IgD-negative memory B cell (primary cell): ENCODE measurements at regions not wholly inside any gene's neighbourhood (a gene's known extent, or its start where the extent isn't known, plus 50 kb on each side); places are given as distances from the start of the nearest gene placed in this dataset.

Experiments used
- H3K27ac Mint-ChIP-seq, 3 donors: one replicate each; pipeline ENCODE4 v1.8.0; 2020 to 2022; ENCODE audit warnings: mild to moderate bottlenecking in 3 of 3, mixed read lengths in 3 of 3, moderate library complexity in 1 of 3
- H3K27me3 Mint-ChIP-seq: one replicate; pipeline ENCODE4 v1.8.0; 2021; ENCODE audit warnings: mixed read lengths
- H3K36me3 Mint-ChIP-seq: one replicate; pipeline ENCODE4 v1.8.0; 2020; ENCODE audit warnings: mild to moderate bottlenecking, mixed read lengths
- H3K4me1 Mint-ChIP-seq, 3 donors: one replicate each; pipeline ENCODE4 v1.8.0; 2020 to 2022; ENCODE audit warnings: mixed read lengths in 3 of 3, mild to moderate bottlenecking in 1 of 3
- H3K4me3 Mint-ChIP-seq, 4 donors: one replicate each; pipeline ENCODE4 v1.8.0; 2020 to 2022; ENCODE audit warnings: mild to moderate bottlenecking in 4 of 4, mixed read lengths in 4 of 4, moderate library complexity in 3 of 4
- H3K9me3 Mint-ChIP-seq, 3 donors: one replicate each; pipeline ENCODE4 v1.8.0; 2020 to 2021; ENCODE audit warnings: mixed read lengths in 3 of 3, mild to moderate bottlenecking in 1 of 3

GRCh38 chr6:74100719-74101287, 404.8 kb downstream of the CD109 start:
- H3K4me3 Mint-ChIP-seq: no peak overlapping the region

DNA sequence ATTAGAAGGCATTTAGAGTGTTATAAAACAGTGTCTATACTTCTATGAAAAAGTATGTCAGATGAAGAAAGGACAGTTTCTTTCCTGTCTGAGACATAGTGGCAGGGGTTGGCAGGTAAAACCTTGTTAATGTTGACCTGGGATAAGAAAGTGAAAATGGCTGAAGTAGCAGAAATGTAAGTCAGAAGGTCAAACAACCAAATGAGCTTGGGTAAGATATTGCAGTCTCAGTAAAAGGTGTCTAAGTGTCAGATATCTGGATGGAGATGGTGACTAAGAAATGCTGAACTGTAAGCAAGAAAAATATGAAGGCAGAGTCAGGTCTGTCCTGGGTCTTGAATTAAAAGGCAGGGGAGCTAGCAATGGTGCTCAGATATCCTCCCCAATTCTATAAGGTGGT, 400.3 kb downstream of the CD109 start:
- Mint-ChIP-seq H3K4me3 (no peak overlapping the region), H3K9me3 (peaks cover 0 to 5% (median 2%) of the 10 kb centered on the region in 3 donors), H3K4me1 (no peaks in the 10 kb centered on the region), H3K27me3 (no peaks in the 10 kb centered on the region), H3K27ac (no peak overlapping the region), H3K36me3 (no peaks in the 10 kb centered on the region)

More at GRCh38 chr6:74100719-74101287, 404.8 kb downstream of the CD109 start:
- peaks cover 0 to 10% (median 2%) of the 10 kb centered on the region in 3 donors for H3K9me3 Mint-ChIP-seq
- H3K27ac Mint-ChIP-seq: no peak overlapping the region
- no peaks in the 10 kb centered on the region for H3K27me3 Mint-ChIP-seq
- H3K36me3 Mint-ChIP-seq: no peaks in the 10 kb centered on the region
- H3K4me1 Mint-ChIP-seq: no peaks in the 10 kb centered on the region

- Mint-ChIP-seq H3K27me3 (no peaks in the 10 kb centered on the region), H3K9me3 (peaks cover 0 to 8% (median 0%) of the 10 kb centered on the region in 3 donors), H3K4me1 (no peaks in the 10 kb centered on the region), H3K36me3 (no peaks in the 10 kb centered on the region), H3K4me3 (no peak overlapping the region), H3K27ac (no peak overlapping the region)
Observed at GRCh38 chr6:74093361-74093760, 397.4 kb downstream of the CD109 start.

DNA sequence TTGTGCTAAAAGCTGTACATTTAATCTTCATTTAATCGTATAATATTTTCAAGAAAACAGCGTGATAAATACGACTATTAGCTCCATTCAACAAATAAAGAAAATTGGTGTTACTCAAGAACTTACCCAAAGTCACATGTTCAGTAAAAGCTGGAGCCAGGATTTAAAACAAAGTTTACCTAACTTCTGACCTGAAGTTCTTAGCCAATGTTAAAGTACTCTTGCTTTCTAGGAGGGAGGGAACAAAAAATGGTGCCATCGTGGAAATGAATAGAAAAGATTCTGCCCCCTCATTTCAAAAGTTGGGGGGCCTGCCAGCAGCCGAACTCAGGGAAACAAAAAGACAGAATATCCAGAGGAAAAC, 395.8 kb downstream of the CD109 start:
- no peaks in the 10 kb centered on the region for H3K27me3 Mint-ChIP-seq
- no peak overlapping the region for H3K4me3 Mint-ChIP-seq
- no peak overlapping the region for H3K27ac Mint-ChIP-seq
- H3K36me3 Mint-ChIP-seq: no peaks in the 10 kb centered on the region
- peaks cover 0 to 8% (median 0%) of the 10 kb centered on the region in 3 donors for H3K9me3 Mint-ChIP-seq
- H3K4me1 Mint-ChIP-seq: no peaks in the 10 kb centered on the region

- H3K27me3 Mint-ChIP-seq: no peaks in the 10 kb centered on the region
- H3K4me3 Mint-ChIP-seq: no peak overlapping the region
- H3K9me3 Mint-ChIP-seq: peaks cover 0 to 8% (median 0%) of the 10 kb centered on the region in 3 donors
- H3K36me3 Mint-ChIP-seq: no peaks in the 10 kb centered on the region
- H3K4me1 Mint-ChIP-seq: no peaks in the 10 kb centered on the region
- H3K27ac Mint-ChIP-seq: no peak overlapping the region
Observed at GRCh38 chr6:74091136-74091793, 395.3 kb downstream of the CD109 start.

DNA sequence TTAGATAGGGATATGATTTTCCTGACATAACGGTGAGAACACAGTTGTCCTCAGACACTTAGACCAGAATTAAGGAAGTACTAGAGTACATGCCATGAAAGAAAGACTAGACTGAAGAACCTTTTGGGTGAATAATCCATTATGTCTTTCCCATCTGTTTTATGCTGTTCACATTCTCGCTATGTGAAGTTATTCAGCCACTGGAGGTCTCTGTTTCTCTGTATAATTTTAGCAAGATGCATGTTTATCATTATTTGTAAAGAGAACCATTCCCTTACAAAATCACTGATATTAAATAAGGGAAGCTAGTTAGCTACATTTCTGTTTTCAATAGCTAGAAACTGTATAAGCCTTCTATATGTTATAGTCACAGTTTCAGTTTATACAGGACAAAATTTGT, 391.9 kb downstream of the CD109 start:
- Mint-ChIP-seq H3K4me3 (no peak overlapping the region), H3K36me3 (no peaks in the 10 kb centered on the region), H3K27me3 (no peaks in the 10 kb centered on the region), H3K4me1 (no peaks in the 10 kb centered on the region), H3K9me3 (peaks cover 0 to 3% (median 1%) of the 10 kb centered on the region in 3 donors), H3K27ac (no peak overlapping the region)

DNA sequence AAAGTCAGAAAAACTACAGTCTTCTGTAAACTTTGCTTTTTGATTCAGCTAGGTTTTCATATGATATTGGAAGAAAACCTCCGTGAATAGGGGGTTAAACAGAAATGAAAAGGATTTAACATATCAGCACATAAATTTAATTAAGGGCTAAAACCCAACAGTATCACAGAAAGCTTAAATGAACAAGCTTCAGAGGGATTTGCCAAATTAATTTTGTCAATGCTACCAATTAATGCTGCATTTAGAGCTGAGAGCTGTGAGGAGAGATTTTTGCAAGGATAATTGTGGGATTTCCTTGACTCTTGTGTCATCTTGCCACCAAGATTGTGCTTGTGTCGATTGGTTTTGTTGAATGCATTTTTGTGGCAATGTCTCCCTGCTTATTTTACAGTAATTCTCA, 379.9 kb downstream of the CD109 start:
- H3K27me3 Mint-ChIP-seq: no peaks in the 10 kb centered on the region
- peaks cover 2 to 5% (median 2%) of the 10 kb centered on the region in 3 donors for H3K9me3 Mint-ChIP-seq

DNA sequence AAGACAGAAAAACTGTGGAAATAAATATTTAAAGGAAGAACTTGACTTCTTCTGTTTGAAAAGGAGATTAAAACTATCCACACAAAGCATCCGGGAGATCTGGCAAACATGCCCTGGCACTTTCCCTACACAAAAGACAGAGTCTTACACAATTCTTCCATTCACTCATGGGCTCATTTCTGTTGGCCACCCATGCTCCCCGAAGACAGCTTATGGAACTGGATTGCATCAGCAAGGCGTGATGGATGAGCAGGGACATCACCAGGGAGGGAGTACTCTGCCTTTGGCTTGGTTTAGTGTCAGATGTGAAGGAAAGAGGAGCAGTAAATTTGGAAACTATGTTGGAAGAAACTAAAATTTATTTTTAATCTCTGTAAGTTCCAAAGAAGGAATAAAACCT, 379.3 kb downstream of the CD109 start:
- Mint-ChIP-seq H3K27me3 (no peaks in the 10 kb centered on the region), H3K27ac (no peak overlapping the region), H3K4me1 (no peaks in the 10 kb centered on the region), H3K4me3 (no peak overlapping the region), H3K36me3 (no peaks in the 10 kb centered on the region), H3K9me3 (peaks cover 0 to 5% (median 2%) of the 10 kb centered on the region in 3 donors)

More for the DNA sequence above, 379.9 kb downstream of the CD109 start:
- H3K4me3 Mint-ChIP-seq: no peak overlapping the region
- H3K4me1 Mint-ChIP-seq: no peaks in the 10 kb centered on the region
- no peak overlapping the region for H3K27ac Mint-ChIP-seq
- no peaks in the 10 kb centered on the region for H3K36me3 Mint-ChIP-seq

GRCh38 chr6:74074645-74075044, 378.6 kb downstream of the CD109 start:
- H3K4me3 Mint-ChIP-seq: no peak overlapping the region

DNA sequence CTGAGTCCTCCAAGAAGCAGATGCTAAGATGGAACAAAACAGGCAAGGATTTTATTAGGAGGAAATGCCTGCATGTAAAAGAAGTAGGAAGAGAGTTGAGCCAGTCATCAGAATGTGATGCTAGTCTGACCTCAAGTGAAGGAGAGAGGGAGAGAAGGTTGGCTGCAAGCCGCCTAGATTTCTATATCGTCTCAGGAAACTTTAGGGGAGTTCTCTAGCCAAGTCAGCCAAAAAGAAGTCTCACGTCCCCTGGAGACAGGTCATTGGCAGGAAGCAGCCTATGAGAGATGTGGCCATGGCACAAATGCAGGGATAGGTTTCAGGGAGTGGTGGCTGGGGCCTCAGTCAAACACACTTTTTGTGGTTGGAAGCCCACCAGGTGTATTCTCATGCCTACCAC, 378.0 kb downstream of the CD109 start:
- no peaks in the 10 kb centered on the region for H3K27me3 Mint-ChIP-seq
- H3K4me3 Mint-ChIP-seq: no peak overlapping the region
- H3K4me1 Mint-ChIP-seq: no peaks in the 10 kb centered on the region
- H3K27ac Mint-ChIP-seq: no peak overlapping the region
- peaks cover 0 to 5% (median 2%) of the 10 kb centered on the region in 3 donors for H3K9me3 Mint-ChIP-seq
- H3K36me3 Mint-ChIP-seq: no peaks in the 10 kb centered on the region

More at GRCh38 chr6:74074645-74075044, 378.6 kb downstream of the CD109 start:
- no peaks in the 10 kb centered on the region for H3K27me3 Mint-ChIP-seq
- H3K9me3 Mint-ChIP-seq: peaks cover 0 to 5% (median 2%) of the 10 kb centered on the region in 3 donors
- no peaks in the 10 kb centered on the region for H3K4me1 Mint-ChIP-seq
- no peaks in the 10 kb centered on the region for H3K36me3 Mint-ChIP-seq
- no peak overlapping the region for H3K27ac Mint-ChIP-seq

GRCh38 chr6:74073429-74073828, 377.4 kb downstream of the CD109 start:
- no peaks in the 10 kb centered on the region for H3K27me3 Mint-ChIP-seq
- H3K36me3 Mint-ChIP-seq: no peaks in the 10 kb centered on the region
- H3K27ac Mint-ChIP-seq: no peak overlapping the region
- no peak overlapping the region for H3K4me3 Mint-ChIP-seq
- H3K4me1 Mint-ChIP-seq: no peaks in the 10 kb centered on the region
- H3K9me3 Mint-ChIP-seq: peaks cover 0 to 5% (median 2%) of the 10 kb centered on the region in 3 donors

GRCh38 chr6:74071214-74071613, 375.2 kb downstream of the CD109 start:
- H3K36me3 Mint-ChIP-seq: no peaks in the 10 kb centered on the region
- peaks cover 0 to 6% (median 0%) of the 10 kb centered on the region in 3 donors for H3K9me3 Mint-ChIP-seq
- no peaks in the 10 kb centered on the region for H3K27me3 Mint-ChIP-seq
- no peak overlapping the region for H3K27ac Mint-ChIP-seq
- H3K4me1 Mint-ChIP-seq: no peaks in the 10 kb centered on the region
- H3K4me3 Mint-ChIP-seq: no peak overlapping the region

DNA sequence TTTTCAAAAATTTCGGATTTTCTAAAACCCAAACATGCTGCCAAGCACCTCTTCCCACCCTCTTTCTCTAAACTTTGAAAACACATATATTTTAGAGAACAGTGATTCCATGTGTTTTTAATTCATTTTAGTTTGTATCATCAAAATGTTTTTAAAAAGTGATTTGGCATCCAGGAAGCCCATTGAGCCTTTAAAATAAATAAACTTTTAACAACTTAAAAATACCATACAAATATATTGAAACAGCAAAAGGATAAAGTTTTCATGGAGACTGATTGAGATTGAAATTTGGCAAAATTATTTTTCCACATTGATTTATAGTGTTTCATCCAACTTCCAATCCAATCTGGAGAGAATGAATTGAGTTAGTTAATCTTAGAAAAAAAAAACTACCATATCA, 374.7 kb downstream of the CD109 start:
- no peaks in the 10 kb centered on the region for H3K4me1 Mint-ChIP-seq
- H3K27ac Mint-ChIP-seq: no peak overlapping the region
- H3K36me3 Mint-ChIP-seq: no peaks in the 10 kb centered on the region
- no peak overlapping the region for H3K4me3 Mint-ChIP-seq
- no peaks in the 10 kb centered on the region for H3K27me3 Mint-ChIP-seq
- H3K9me3 Mint-ChIP-seq: peaks cover 0 to 6% (median 0%) of the 10 kb centered on the region in 3 donors

DNA sequence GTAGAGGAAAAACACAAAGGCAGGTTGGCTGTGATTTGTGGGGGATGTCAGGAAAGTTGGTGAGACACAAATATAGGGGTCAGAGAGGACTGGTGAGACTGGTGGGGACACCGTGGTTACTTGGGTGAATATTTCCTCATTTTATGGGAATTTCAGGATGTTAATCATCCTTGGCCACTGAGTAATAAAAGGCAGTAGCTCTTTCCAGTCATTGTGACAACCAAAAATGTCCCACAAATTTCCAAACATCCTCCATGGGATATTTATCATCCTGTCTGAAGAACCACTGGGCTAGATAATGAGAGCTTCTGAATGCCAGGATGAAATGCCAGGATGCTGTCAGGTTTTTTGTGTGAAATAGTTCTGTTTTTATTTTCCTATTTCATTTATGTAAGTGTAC, 374.1 kb downstream of the CD109 start:
- no peaks in the 10 kb centered on the region for H3K27me3 Mint-ChIP-seq
- H3K27ac Mint-ChIP-seq: no peak overlapping the region
- no peaks in the 10 kb centered on the region for H3K36me3 Mint-ChIP-seq
- no peaks in the 10 kb centered on the region for H3K4me1 Mint-ChIP-seq
- no peak overlapping the region for H3K4me3 Mint-ChIP-seq
- peaks cover 0 to 6% (median 0%) of the 10 kb centered on the region in 3 donors for H3K9me3 Mint-ChIP-seq

GRCh38 chr6:74069089-74069581, 373.1 kb downstream of the CD109 start:
- Mint-ChIP-seq H3K9me3 (peaks cover 0 to 6% (median 0%) of the 10 kb centered on the region in 3 donors), H3K4me1 (no peaks in the 10 kb centered on the region), H3K36me3 (no peaks in the 10 kb centered on the region), H3K27ac (no peak overlapping the region), H3K4me3 (no peak overlapping the region), H3K27me3 (no peaks in the 10 kb centered on the region)
